ENCODE measurements at regions not wholly inside any gene's neighbourhood (a gene's known extent, or its start where the extent isn't known, plus 50 kb on each side); places are given as distances from the start of the nearest gene placed in this dataset.

- H3K9me3 ChIP-seq (ENCODE audit: insufficient read depth, low read length), result no peaks in the 10 kb centered on the region; the same call in 1 of the 2 replicates
- no peaks in the 10 kb centered on the region for H3K27me3 ChIP-seq (ENCODE audit: low read length)
- H3F3A ChIP-seq (ENCODE audit: insufficient read depth), result peaks cover 40% of the 10 kb centered on the region
- TF ChIP-seq, protein P1, sequence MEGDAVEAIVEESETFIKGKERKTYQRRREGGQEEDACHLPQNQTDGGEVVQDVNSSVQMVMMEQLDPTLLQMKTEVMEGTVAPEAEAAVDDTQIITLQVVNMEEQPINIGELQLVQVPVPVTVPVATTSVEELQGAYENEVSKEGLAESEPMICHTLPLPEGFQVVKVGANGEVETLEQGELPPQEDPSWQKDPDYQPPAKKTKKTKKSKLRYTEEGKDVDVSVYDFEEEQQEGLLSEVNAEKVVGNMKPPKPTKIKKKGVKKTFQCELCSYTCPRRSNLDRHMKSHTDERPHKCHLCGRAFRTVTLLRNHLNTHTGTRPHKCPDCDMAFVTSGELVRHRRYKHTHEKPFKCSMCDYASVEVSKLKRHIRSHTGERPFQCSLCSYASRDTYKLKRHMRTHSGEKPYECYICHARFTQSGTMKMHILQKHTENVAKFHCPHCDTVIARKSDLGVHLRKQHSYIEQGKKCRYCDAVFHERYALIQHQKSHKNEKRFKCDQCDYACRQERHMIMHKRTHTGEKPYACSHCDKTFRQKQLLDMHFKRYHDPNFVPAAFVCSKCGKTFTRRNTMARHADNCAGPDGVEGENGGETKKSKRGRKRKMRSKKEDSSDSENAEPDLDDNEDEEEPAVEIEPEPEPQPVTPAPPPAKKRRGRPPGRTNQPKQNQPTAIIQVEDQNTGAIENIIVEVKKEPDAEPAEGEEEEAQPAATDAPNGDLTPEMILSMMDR (IDR thresholded peaks at IDR 0.05; ENCODE audit: insufficient read depth, low read length, poor library complexity, severe bottlenecking), result no peak
- TF ChIP-seq EZH2phosphoT487 (conservative IDR thresholded peaks at IDR 0.05; ENCODE audit: low read length), result no peak
- no peak overlapping the region for H3K4me2 ChIP-seq (ENCODE audit: low read depth, low read length, poor library complexity, severe bottlenecking)
- H3K27ac ChIP-seq (ENCODE audit: low read depth, low read length), result no peak overlapping the region
- H3K9ac ChIP-seq (ENCODE audit: low read length), result no peak overlapping the region
- H2AFZ ChIP-seq (ENCODE audit: low read depth, low read length, severe bottlenecking), result peak overlapping the region; percentile 65
- H3K9me2 ChIP-seq (replicated peaks; ENCODE audit: insufficient read depth, low read length), result no peaks in the 10 kb centered on the region
- no peaks in the 10 kb centered on the region for H3K79me2 ChIP-seq (ENCODE audit: insufficient read depth, low read length)
- H3K4me3 ChIP-seq (ENCODE audit: insufficient read depth, low read length, poor library complexity, severe bottlenecking), result no peak overlapping the region
- no peaks in the 10 kb centered on the region for H4K20me1 ChIP-seq (ENCODE audit: low read depth, low read length)
- 0 out of 2 replicates have a peak, but pooled peaks cover 6% of the 10 kb centered on the region for H3K36me3 ChIP-seq (ENCODE audit: low read length)
Measured at GRCh38 chr10:61138708-61139591, 195.0 kb upstream of the RHOBTB1 start.

- Histone ChIP-seq H4K20me1 (ENCODE audit: low read depth, low read length) (no peaks in the 10 kb centered on the region), H3K79me2 (ENCODE audit: insufficient read depth, low read length) (no peaks in the 10 kb centered on the region), H3K4me2 (ENCODE audit: low read depth, low read length, poor library complexity, severe bottlenecking) (peak overlapping the region; percentile 88), H3K9me3 (ENCODE audit: insufficient read depth, low read length) (peaks cover 5% of the 10 kb centered on the region; the same call in 1 of the 2 replicates), H3F3A (ENCODE audit: insufficient read depth) (peaks cover 40% of the 10 kb centered on the region), H3K9me2 (replicated peaks; ENCODE audit: insufficient read depth, low read length) (no peaks in the 10 kb centered on the region), H3K27me3 (ENCODE audit: low read length) (no peaks in the 10 kb centered on the region), H2AFZ (ENCODE audit: low read depth, low read length, severe bottlenecking) (peak overlapping the region; percentile 88), H3K27ac (ENCODE audit: low read depth, low read length) (peak overlapping the region; percentile 99), H3K4me3 (ENCODE audit: insufficient read depth, low read length, poor library complexity, severe bottlenecking) (peak overlapping the region; percentile 31), H3K36me3 (ENCODE audit: low read length) (0 out of 2 replicates have a peak, but pooled peaks cover 3% of the 10 kb centered on the region), H3K9ac (ENCODE audit: low read length) (peak overlapping the region; percentile 48)
- no peak for TF ChIP-seq EZH2phosphoT487 (conservative IDR thresholded peaks at IDR 0.05; ENCODE audit: low read length)
- TF ChIP-seq, protein P1 (IDR thresholded peaks at IDR 0.05; ENCODE audit: insufficient read depth, low read length, poor library complexity, severe bottlenecking), result no peak
Measured at GRCh38 chr10:61136139-61136538, 192.2 kb upstream of the RHOBTB1 start.

GRCh38 chr10:61135276-61135721, 191.3 kb upstream of the RHOBTB1 start:
- Histone ChIP-seq H3K27me3 (ENCODE audit: low read length) (no peaks in the 10 kb centered on the region), H3K4me2 (ENCODE audit: low read depth, low read length, poor library complexity, severe bottlenecking) (peak overlapping the region; percentile 88), H3K9me3 (ENCODE audit: insufficient read depth, low read length) (peaks cover 5% of the 10 kb centered on the region; the same call in 1 of the 2 replicates), H2AFZ (ENCODE audit: low read depth, low read length, severe bottlenecking) (peak overlapping the region; percentile 88), H4K20me1 (ENCODE audit: low read depth, low read length) (no peaks in the 10 kb centered on the region), H3K9me2 (replicated peaks; ENCODE audit: insufficient read depth, low read length) (no peaks in the 10 kb centered on the region), H3K9ac (ENCODE audit: low read length) (peak overlapping the region; percentile 48), H3K36me3 (ENCODE audit: low read length) (0 out of 2 replicates have a peak, but pooled peaks cover 3% of the 10 kb centered on the region), H3F3A (ENCODE audit: insufficient read depth) (peaks cover 40% of the 10 kb centered on the region), H3K4me3 (ENCODE audit: insufficient read depth, low read length, poor library complexity, severe bottlenecking) (peak overlapping the region; percentile 31), H3K27ac (ENCODE audit: low read depth, low read length) (peak overlapping the region; percentile 99), H3K79me2 (ENCODE audit: insufficient read depth, low read length) (no peaks in the 10 kb centered on the region)
- TF ChIP-seq, protein P1 (IDR thresholded peaks at IDR 0.05; ENCODE audit: insufficient read depth, low read length, poor library complexity, severe bottlenecking), result no peak
- TF ChIP-seq EZH2phosphoT487 (conservative IDR thresholded peaks at IDR 0.05; ENCODE audit: low read length), result no peak

All from SU-DHL-6 (cell line).